ENCODE measurements at regions not wholly inside any gene's neighbourhood (a gene's known extent, or its start where the extent isn't known, plus 50 kb on each side); places are given as distances from the start of the nearest gene placed in this dataset.

DNA sequence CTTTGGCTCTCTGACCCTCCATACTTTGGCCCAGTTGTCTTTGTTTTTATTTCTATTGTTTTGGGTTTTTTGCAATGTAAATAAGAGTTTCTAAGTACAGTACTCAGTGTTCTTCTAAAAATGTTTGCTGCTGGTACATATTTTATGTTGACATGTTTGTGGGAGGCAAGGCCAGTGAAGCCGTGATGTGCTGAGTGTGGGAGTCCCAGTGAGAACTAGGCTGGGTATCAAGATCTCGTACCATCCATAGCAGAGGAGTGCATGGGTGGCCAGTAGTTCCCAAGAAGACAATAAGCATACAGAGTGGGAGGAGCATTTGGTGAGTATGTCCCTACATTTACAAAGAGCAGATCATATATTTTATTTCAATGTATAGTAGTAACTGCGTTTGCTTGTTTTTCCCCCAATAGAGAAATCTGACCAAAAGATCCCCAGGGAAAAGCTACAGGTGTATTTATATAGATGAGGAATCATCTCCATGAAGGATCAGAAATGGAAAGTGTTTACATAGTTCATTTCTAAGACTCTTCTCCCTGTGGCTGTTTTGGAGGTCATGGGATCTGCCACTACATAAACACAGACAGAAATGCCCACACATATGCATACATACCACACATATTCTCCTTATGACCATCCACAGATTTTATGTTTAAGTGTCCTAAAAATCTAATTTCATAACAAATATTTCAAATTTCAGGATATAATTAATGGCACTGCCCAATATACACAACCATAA is 285.9 kb downstream of the ALDH8A1 start:
- TF ChIP-seq, protein P1, sequence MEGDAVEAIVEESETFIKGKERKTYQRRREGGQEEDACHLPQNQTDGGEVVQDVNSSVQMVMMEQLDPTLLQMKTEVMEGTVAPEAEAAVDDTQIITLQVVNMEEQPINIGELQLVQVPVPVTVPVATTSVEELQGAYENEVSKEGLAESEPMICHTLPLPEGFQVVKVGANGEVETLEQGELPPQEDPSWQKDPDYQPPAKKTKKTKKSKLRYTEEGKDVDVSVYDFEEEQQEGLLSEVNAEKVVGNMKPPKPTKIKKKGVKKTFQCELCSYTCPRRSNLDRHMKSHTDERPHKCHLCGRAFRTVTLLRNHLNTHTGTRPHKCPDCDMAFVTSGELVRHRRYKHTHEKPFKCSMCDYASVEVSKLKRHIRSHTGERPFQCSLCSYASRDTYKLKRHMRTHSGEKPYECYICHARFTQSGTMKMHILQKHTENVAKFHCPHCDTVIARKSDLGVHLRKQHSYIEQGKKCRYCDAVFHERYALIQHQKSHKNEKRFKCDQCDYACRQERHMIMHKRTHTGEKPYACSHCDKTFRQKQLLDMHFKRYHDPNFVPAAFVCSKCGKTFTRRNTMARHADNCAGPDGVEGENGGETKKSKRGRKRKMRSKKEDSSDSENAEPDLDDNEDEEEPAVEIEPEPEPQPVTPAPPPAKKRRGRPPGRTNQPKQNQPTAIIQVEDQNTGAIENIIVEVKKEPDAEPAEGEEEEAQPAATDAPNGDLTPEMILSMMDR (IDR thresholded peaks at IDR 0.05) = no peak
- TF ChIP-seq EZH2phosphoT487 (IDR thresholded peaks at IDR 0.05) (no peak), EZH2 (IDR thresholded peaks at IDR 0.05) (no peak)

All from neural progenitor cell (in vitro differentiated cells).